GM18498 (cell line): ENCODE measurements at regions not wholly inside any gene's neighbourhood (a gene's known extent, or its start where the extent isn't known, plus 50 kb on each side); places are given as distances from the start of the nearest gene placed in this dataset.

Experiments used
- ATAC-seq: cut with Tn5 transposase; IDR thresholded peaks from one replicate; pipeline ENCODE4 v1.9.1; 2021; ENCODE audit warnings: mild to moderate bottlenecking, moderate library complexity; ENCODE audit not compliant: unreplicated experiment

GRCh38 chr16:48838349-48838748 lies 228.4 kb upstream of the N4BP1 start:
- ATAC-seq, result no peak

- no peak for ATAC-seq
Measured at GRCh38 chr16:48836636-48837035, 226.7 kb upstream of the N4BP1 start.

- ATAC-seq, result no peak
Measured at GRCh38 chr16:48836067-48836466, 226.1 kb upstream of the N4BP1 start.

GRCh38 chr16:48834576-48834975 lies 224.6 kb upstream of the N4BP1 start:
- no peak for ATAC-seq

- ATAC-seq, result no peak
Measured at GRCh38 chr16:48833461-48833860, 223.5 kb upstream of the N4BP1 start.

- no peak for ATAC-seq
Measured at GRCh38 chr16:48831076-48831722, 221.2 kb upstream of the N4BP1 start.

- ATAC-seq, result no peak
Measured at GRCh38 chr16:48829336-48830310, 219.6 kb upstream of the N4BP1 start.

GRCh38 chr16:48824271-48824670 lies 214.3 kb upstream of the N4BP1 start:
- ATAC-seq, result no peak

GRCh38 chr16:48822431-48822830 lies 212.5 kb upstream of the N4BP1 start:
- ATAC-seq, result no peak

- no peak for ATAC-seq
Measured at GRCh38 chr16:48820379-48820778, 210.4 kb upstream of the N4BP1 start.

- no peak for ATAC-seq
Measured at GRCh38 chr16:48818257-48818656, 208.3 kb upstream of the N4BP1 start.

GRCh38 chr16:48817032-48817431 lies 207.1 kb upstream of the N4BP1 start:
- no peak for ATAC-seq

GRCh38 chr16:48816393-48816792 lies 206.4 kb upstream of the N4BP1 start:
- ATAC-seq, result no peak

- ATAC-seq, result no peak
Measured at GRCh38 chr16:48814994-48815393, 205.0 kb upstream of the N4BP1 start.

GRCh38 chr16:48813485-48813884 lies 203.5 kb upstream of the N4BP1 start:
- ATAC-seq, result no peak

- no peak for ATAC-seq
Measured at GRCh38 chr16:48812856-48813255, 202.9 kb upstream of the N4BP1 start.

GRCh38 chr16:48811478-48811877 lies 201.5 kb upstream of the N4BP1 start:
- no peak for ATAC-seq

GRCh38 chr16:48810803-48811453 lies 200.9 kb upstream of the N4BP1 start:
- ATAC-seq, result no peak

- no peak for ATAC-seq
Measured at GRCh38 chr16:48810436-48810802, 200.4 kb upstream of the N4BP1 start.

- ATAC-seq, result no peak
Measured at GRCh38 chr16:48790151-48790550, 180.2 kb upstream of the N4BP1 start.

GRCh38 chr16:48788475-48788874 lies 178.5 kb upstream of the N4BP1 start:
- no peak for ATAC-seq

GRCh38 chr16:48745541-48745940 lies 135.6 kb upstream of the N4BP1 start:
- no peak for ATAC-seq
